ENCODE measurements at regions not wholly inside any gene's neighbourhood (a gene's known extent, or its start where the extent isn't known, plus 50 kb on each side); places are given as distances from the start of the nearest gene placed in this dataset.

DNA sequence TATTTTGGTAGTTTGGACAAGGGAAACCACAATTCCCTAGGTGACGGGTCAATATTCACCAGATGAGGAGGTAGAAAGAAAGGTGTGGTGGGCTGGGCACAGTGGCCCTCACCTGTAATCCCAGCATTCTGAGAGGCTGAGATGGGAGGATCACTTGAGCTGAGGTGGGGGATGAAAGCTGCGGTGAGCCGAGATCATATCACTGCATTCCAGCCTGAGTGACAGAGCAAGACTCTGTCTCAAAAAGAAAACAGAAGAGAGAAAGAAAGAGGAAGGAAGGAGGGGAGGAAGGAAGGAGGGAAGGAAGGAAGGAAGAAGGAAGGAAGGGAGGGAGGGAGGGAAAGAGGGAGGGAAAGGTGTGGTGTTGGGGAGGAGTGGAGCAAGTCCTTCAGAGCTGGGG lies 56.1 kb upstream of the RNF7 start:
- no peak for ATAC-seq (ENCODE audit: low read depth)
- Histone ChIP-seq H3K18ac (ENCODE audit: low read depth, low read length) (no peak overlapping the region), H3K27me3 (ENCODE audit: control insufficient read depth, insufficient read depth, low read length) (no peaks in the 10 kb centered on the region), H3K14ac (replicated peaks; ENCODE audit: low read depth, low read length) (no peak overlapping the region), H3K79me1 (ENCODE audit: low read depth in 1 of 2, low read length in 2 of 2) (no peaks in the 10 kb centered on the region; a peak in 1 of 4 replicates), H2BK5ac (ENCODE audit: low read depth, low read length, poor library complexity, severe bottlenecking) (no peak overlapping the region), H2BK120ac (ENCODE audit: low read depth, low read length) (no peak overlapping the region), H3K9me1 (ENCODE audit: insufficient read depth, low read length) (peaks cover 10% of the 10 kb centered on the region), H2BK15ac (ENCODE audit: low read depth, low read length) (no peak overlapping the region), H3K36me3 (ENCODE audit: control insufficient read depth, insufficient read depth, low read length) (no peaks in the 10 kb centered on the region), H3K9me3 (ENCODE audit: control insufficient read depth, insufficient read depth, low read length) (no peaks in the 10 kb centered on the region), H3K23ac (ENCODE audit: low read depth, low read length) (0 out of 2 replicates have a peak overlapping the region, but pooled peaks have one; percentile 24), H2AK9ac (replicated peaks; ENCODE audit: low read depth, low read length, poor library complexity) (no peak overlapping the region), H3K9ac (ENCODE audit: low read depth, low read length) (no peak overlapping the region), H3K4me1 (ENCODE audit: control insufficient read depth, insufficient read depth, low read length) (peaks cover 6% of the 10 kb centered on the region; the same call in 1 of the 2 replicates), H2AK5ac (ENCODE audit: low read depth, low read length) (no peak overlapping the region), H2AFZ (replicated peaks; ENCODE audit: low read length, poor library complexity) (no peak overlapping the region), H4K8ac (ENCODE audit: low read depth in 2 of 2, low read length in 2 of 2) (no peak overlapping the region), H2BK20ac (ENCODE audit: low read depth, low read length) (no peak overlapping the region; the same call in 1 of the 2 replicates), H4K5ac (ENCODE audit: low read depth, low read length) (no peak overlapping the region), H3K4ac (ENCODE audit: low read depth, low read length) (no peak overlapping the region), H3K27ac (ENCODE audit: insufficient read depth, low read length) (no peak overlapping the region), H3K4me2 (ENCODE audit: low read depth, low read length) (no peak overlapping the region), H3K56ac (ENCODE audit: extremely low read depth, insufficient read depth, low read length) (no peak overlapping the region), H4K91ac (ENCODE audit: insufficient read depth, low read depth, low read length) (no peak overlapping the region), H4K20me1 (ENCODE audit: insufficient read depth, low read length) (no peaks in the 10 kb centered on the region), H3K4me3 (ENCODE audit: insufficient read depth, low read depth, low read length) (no peak overlapping the region)
- TF ChIP-seq MAFK (IDR thresholded peaks at IDR 0.05; ENCODE audit: low read depth, low read length): no peak
- TF ChIP-seq, protein P1, sequence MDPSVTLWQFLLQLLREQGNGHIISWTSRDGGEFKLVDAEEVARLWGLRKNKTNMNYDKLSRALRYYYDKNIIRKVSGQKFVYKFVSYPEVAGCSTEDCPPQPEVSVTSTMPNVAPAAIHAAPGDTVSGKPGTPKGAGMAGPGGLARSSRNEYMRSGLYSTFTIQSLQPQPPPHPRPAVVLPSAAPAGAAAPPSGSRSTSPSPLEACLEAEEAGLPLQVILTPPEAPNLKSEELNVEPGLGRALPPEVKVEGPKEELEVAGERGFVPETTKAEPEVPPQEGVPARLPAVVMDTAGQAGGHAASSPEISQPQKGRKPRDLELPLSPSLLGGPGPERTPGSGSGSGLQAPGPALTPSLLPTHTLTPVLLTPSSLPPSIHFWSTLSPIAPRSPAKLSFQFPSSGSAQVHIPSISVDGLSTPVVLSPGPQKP (IDR thresholded peaks at IDR 0.05; ENCODE audit: borderline replicate concordance, low read depth, low read length): no peak
- TF ChIP-seq CEBPB (IDR thresholded peaks at IDR 0.05; ENCODE audit: low read depth, low read length): no peak
- no peak for TF ChIP-seq MXI1 (IDR thresholded peaks at IDR 0.05; ENCODE audit: borderline replicate concordance, low read depth, low read length)
- TF ChIP-seq POLR2A (IDR thresholded peaks at IDR 0.05; ENCODE audit: low read depth, low read length): no peak
- no peak for TF ChIP-seq RCOR1 (IDR thresholded peaks at IDR 0.05; ENCODE audit: insufficient replicate concordance, low read length)
- TF ChIP-seq CHD1 (IDR thresholded peaks at IDR 0.05; ENCODE audit: low read depth, low read length): no peak
- TF ChIP-seq SMC3 (IDR thresholded peaks at IDR 0.05; ENCODE audit: low read depth, low read length): no peak
- no peak for TF ChIP-seq FOS (IDR thresholded peaks at IDR 0.05; ENCODE audit: low read depth, low read length)
- no peak for DNase-seq
- POLR2A ChIA-PET (ENCODE audit: unreplicated experiment): no interaction called here
- intact Hi-C loops (cut with micrococcal nuclease): no loop called here
- in situ Hi-C loops (cut with MboI; ENCODE audit: low sequenced_read_pairs): no loop called here
- dilution Hi-C loops (cut with HindIII; ENCODE audit: low sequenced_read_pairs, unreplicated experiment): no loop called here
- no TSS peak for BruUV-seq (replicated peaks)
- CTCF ChIA-PET: no interaction called here
- 81% methylated on average over 3 of the region's 3 CpGs; no CpG with 5 or more reads in 1 of the 2 experiments for WGBS, 2 experiments (ENCODE audit: extremely low coverage in 2 of 2, insufficient read length in 1 of 2)

Data from IMR-90 (cell line).